Kidney (tissue), 13 donors: ENCODE measurements at regions not wholly inside any gene's neighbourhood (a gene's known extent, or its start where the extent isn't known, plus 50 kb on each side); places are given as distances from the start of the nearest gene placed in this dataset.

Experiments used
- DNase-seq, 5 donors: peaks; one replicate each; pipeline ENCODE4 v3.0.0-alpha.2; 2013 to 2020
- FAIRE-seq: peaks from 2 replicates; lab custom pipeline; 2012; peaks lifted over from hg19 to GRCh38; lab: Jason Lieb, UNC
- H3K27ac ChIP-seq, 2 donors: one replicate each; pipeline ENCODE4 v1.7.0; 2013; ENCODE audit warnings: low read depth in 2 of 2, low read length in 2 of 2, inconsistent platforms in 1 of 2
- H3K27me3 ChIP-seq: one replicate; pipeline ENCODE4 v1.7.1; 2013; ENCODE audit warnings: low read length, inconsistent platforms; ENCODE audit not compliant: control insufficient read depth, insufficient read depth
- H3K36me3 ChIP-seq, 3 donors: one replicate each; pipeline versions ENCODE4 v1.7.0 to v1.7.1; 2013; ENCODE audit warnings: low read length in 3 of 3, control low read depth in 1 of 3, inconsistent platforms in 1 of 3; ENCODE audit not compliant: insufficient read depth in 3 of 3, control insufficient read depth in 2 of 3
- H3K4me1 ChIP-seq, 3 donors: one replicate each; pipeline versions ENCODE4 v1.7.0 to v1.7.1; 2013; ENCODE audit warnings: low read length in 3 of 3, inconsistent platforms in 1 of 3, low read depth in 1 of 3; ENCODE audit not compliant: control insufficient read depth in 2 of 3, insufficient read depth in 2 of 3
- H3K4me3 ChIP-seq, 3 donors: one replicate each; pipeline versions ENCODE4 v1.7.0 to v1.8.1; 2013; ENCODE audit warnings: low read length in 3 of 3, control low read depth in 1 of 3, inconsistent platforms in 1 of 3
- H3K9ac ChIP-seq, 3 donors: one replicate each; pipeline versions ENCODE4 v1.7.0 to v1.7.1; 2013; ENCODE audit warnings: low read length in 3 of 3, control low read depth in 1 of 3, inconsistent platforms in 1 of 3
- H3K9me3 ChIP-seq, 3 donors: one replicate each; pipeline versions ENCODE4 v1.7.0 to v1.7.1; 2013; ENCODE audit warnings: low read length in 3 of 3, control low read depth in 1 of 3, inconsistent platforms in 1 of 3; ENCODE audit not compliant: control insufficient read depth in 2 of 3, insufficient read depth in 1 of 3
- intact Hi-C: fragments of 100-400 bp; cut with DNase I; formaldehyde crosslinking; loops from one replicate; pipeline ENCODE4 v1.11.1; 2022
- TF ChIP-seq, protein P1 (sequence below): IDR thresholded peaks from 3 replicates; pipeline ENCODE4 v1.5.1; 2012; ENCODE audit warnings: mild to moderate bottlenecking, moderate library complexity, borderline replicate concordance; ENCODE audit not compliant: insufficient read depth; ENCODE audit errors: extremely low read depth
- donor health status: control.
- donor health status: control.
- donor health status: control.
- donor health status: control.
- donor health status: control.
- donor health status: DM: yes; HTN: yes; CAD: no.
- donor health status: Normal renal cell carcinoma (clear cell type).

GRCh38 chr15:37860896-37861295 is 73.5 kb upstream of the TMCO5A start:
- DNase-seq: no peak
- Histone ChIP-seq H3K27me3 (no peaks in the 10 kb centered on the region), H3K4me3 (no peak overlapping the region), H3K4me1 (no peaks in the 10 kb centered on the region), H3K27ac (no peak overlapping the region), H3K9me3 (no peaks in the 10 kb centered on the region), H3K9ac (no peak overlapping the region), H3K36me3 (no peaks in the 10 kb centered on the region)
- TF ChIP-seq, protein P1, sequence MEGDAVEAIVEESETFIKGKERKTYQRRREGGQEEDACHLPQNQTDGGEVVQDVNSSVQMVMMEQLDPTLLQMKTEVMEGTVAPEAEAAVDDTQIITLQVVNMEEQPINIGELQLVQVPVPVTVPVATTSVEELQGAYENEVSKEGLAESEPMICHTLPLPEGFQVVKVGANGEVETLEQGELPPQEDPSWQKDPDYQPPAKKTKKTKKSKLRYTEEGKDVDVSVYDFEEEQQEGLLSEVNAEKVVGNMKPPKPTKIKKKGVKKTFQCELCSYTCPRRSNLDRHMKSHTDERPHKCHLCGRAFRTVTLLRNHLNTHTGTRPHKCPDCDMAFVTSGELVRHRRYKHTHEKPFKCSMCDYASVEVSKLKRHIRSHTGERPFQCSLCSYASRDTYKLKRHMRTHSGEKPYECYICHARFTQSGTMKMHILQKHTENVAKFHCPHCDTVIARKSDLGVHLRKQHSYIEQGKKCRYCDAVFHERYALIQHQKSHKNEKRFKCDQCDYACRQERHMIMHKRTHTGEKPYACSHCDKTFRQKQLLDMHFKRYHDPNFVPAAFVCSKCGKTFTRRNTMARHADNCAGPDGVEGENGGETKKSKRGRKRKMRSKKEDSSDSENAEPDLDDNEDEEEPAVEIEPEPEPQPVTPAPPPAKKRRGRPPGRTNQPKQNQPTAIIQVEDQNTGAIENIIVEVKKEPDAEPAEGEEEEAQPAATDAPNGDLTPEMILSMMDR: no peak
- FAIRE-seq: no peak
- intact Hi-C loops: no loop called here

GRCh38 chr15:37865687-37866086 is 68.8 kb upstream of the TMCO5A start:
- Histone ChIP-seq H3K36me3 (no peaks in the 10 kb centered on the region), H3K27me3 (no peaks in the 10 kb centered on the region), H3K9me3 (no peaks in the 10 kb centered on the region), H3K27ac (no peak overlapping the region), H3K9ac (no peak overlapping the region), H3K4me1 (no peaks in the 10 kb centered on the region), H3K4me3 (no peak overlapping the region)
- FAIRE-seq (no peak), DNase-seq (no peak)
- intact Hi-C loops: no loop called here
- TF ChIP-seq, protein P1: no peak

GRCh38 chr15:37870711-37871110 is 63.7 kb upstream of the TMCO5A start:
- Histone ChIP-seq H3K27me3 (no peaks in the 10 kb centered on the region), H3K4me1 (no peaks in the 10 kb centered on the region), H3K9me3 (no peaks in the 10 kb centered on the region), H3K36me3 (no peaks in the 10 kb centered on the region), H3K4me3 (no peak overlapping the region), H3K27ac (no peak overlapping the region), H3K9ac (no peak overlapping the region)
- FAIRE-seq: no peak
- TF ChIP-seq, protein P1: no peak
- no peak for DNase-seq
- intact Hi-C loops: no loop called here

DNA sequence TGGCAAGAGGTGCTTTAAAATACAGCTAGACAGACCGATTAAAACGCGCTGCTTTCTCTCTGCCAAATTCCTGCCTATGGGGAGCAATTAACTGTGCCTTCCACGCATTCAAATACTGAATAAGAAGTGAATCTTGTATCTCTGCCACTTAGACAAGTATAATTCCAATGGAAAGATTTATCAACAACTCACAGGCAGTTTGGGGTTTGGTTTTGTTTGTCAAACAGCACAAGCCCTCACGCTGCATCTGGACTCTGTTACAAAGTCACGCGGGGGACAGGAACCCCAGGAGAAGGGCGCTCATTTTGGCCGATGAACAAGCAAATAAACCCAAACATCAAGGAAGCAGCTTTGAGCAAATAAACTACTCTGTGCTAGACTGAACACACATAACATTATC is 61.8 kb upstream of the TMCO5A start:
- no peak overlapping the region for H3K9ac ChIP-seq
- H3K4me1 ChIP-seq: no peaks in the 10 kb centered on the region
- DNase-seq: peak in 4 of 5 donors; percentile 24 to 59 (median 36)
- H3K27me3 ChIP-seq: no peaks in the 10 kb centered on the region
- FAIRE-seq: no peak
- no peak overlapping the region for H3K4me3 ChIP-seq
- no peaks in the 10 kb centered on the region for H3K36me3 ChIP-seq
- H3K27ac ChIP-seq: no peak overlapping the region
- H3K9me3 ChIP-seq: no peaks in the 10 kb centered on the region
- intact Hi-C loops: no loop called here
- TF ChIP-seq, protein P1: no peak
